Amniotic epithelial cell (primary cell): ENCODE measurements at regions not wholly inside any gene's neighbourhood (a gene's known extent, or its start where the extent isn't known, plus 50 kb on each side); places are given as distances from the start of the nearest gene placed in this dataset.

Source experiments
- DNase-seq: peaks from one replicate; pipeline ENCODE4 v3.0.0-alpha.2; 2010; ENCODE audit warnings: low read depth

- no peak for DNase-seq
Observed at GRCh38 chr16:11475896-11476630, 110.7 kb downstream of the LITAF start.

GRCh38 chr16:11476676-11477075 is 110.0 kb downstream of the LITAF start:
- DNase-seq = no peak

DNA sequence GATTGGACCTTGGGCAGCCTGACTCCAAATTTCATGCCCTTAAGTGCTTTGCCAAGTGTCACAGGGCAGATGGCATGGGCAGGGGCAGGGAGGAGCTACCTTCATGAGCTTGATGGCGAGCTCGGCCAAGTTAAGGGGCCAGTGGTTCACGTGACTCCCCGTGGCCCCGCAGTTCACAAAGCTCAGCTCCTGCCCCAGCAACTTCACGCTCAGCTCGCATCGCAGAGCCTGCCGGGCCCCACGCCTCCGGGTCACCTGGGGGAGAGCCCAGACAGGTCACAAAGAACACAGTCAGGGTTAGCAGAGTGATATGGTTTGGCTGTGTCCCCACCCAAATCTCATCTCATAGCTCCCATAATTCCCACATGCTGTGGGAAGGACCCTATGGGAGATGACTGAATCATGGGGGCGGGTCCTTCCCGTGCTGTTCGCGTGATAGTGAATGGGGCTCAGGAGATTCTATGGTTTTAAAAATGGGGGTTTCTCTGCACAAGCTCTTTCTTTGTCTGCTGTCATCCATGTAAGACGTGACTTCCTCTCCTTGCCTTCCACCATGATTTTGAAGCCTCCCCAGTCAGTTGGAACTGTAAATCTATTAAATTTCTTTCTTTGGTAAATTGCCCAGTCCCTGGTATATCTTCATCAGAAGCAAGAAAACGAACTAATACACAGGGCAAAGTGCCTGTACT is 108.1 kb downstream of the LITAF start:
- no peak for DNase-seq

DNA sequence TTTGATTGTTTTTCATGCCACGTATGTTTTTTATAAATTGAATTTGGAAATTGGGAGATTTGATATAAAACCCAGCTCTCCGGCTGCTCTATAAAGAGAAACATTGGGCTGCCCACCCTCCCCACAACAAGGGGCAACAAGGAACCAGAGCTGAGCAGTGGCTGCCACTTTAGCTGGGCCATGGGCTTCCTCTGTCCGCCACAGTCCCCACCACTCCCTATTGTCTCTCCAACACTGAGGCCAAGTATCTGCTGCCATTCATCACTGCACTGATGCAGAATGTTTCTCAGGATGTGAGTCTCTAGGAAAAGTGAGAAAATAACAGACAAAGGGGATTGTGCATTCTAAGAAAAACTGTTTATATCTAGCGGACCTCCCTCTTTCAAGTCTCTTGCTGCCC is 106.8 kb downstream of the LITAF start:
- DNase-seq = no peak

DNA sequence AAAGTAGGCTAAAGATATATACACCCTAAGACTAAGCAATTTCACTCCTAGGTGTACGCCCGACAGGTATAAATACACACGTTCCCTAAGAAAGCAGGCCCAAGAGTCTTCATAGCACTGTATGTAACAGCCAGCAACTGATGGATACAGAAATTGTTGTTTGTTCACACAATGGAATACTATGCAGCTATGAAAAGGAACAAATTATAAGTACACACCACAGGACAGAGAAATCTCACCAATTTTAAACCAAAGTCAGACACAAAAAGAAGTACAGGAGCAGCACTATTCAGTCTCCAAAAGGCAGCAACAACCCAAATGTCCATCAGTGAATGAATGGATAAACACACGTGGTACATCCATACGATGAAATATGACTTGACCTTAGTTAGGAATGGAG is 106.1 kb downstream of the LITAF start:
- no peak for DNase-seq

- DNase-seq = no peak
Observed at GRCh38 chr16:11481987-11482386, 104.7 kb downstream of the LITAF start.

DNA sequence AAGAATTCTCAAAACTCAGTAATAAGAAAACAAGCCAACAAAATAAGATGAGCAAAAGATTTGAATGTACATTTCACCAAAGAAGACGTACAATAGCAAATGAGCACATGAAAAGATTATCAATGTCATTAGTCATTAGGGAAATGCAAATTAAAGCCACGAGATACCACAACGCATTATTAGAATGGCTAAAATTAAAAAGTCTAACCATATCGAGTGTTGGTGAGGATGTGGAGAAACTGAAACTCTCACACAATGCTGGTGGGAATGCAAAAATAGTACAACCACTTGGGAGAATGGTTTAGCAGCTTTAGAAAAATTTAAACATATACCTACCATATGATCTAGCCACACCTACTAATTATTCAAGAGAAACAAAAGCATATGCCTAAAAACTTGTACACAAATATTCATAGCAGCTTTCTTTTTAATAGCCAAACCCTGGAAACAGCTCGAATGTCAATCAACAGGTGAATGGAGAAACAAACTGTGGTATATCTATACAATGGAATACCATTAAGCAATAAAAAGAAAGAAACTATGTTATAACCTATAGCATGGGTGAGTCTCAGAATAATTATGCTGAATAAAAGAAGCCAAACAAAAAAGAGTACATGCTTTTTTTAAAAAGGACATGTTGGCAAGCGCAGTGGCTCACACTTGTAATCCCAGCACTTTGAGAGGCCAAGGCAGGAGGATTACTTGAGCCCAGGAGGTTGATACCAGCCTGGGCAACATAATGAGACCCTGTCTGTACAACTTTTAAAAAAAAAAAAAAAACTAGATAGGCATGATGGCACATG is 103.6 kb downstream of the LITAF start:
- DNase-seq = no peak

GRCh38 chr16:11484691-11485258 is 101.9 kb downstream of the LITAF start:
- DNase-seq = no peak

DNA sequence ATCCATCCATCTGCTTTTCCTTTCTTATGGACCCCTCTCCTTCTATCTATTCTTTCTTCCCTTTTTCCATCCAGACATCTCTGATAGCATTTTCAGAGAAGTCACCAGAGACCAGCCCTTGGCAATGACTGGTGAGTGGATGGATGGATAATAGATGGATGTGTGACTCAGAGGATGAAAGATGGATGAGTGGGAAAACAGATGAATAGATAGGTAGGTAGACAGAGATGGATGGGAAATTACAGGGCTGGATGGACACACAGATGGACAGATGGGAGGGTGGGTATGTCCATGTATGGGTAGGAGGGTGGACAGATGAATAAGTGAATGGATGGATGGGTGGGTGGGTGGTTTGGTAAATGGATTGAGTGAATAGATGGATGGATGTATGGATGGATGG is 101.0 kb downstream of the LITAF start:
- DNase-seq = no peak

DNA sequence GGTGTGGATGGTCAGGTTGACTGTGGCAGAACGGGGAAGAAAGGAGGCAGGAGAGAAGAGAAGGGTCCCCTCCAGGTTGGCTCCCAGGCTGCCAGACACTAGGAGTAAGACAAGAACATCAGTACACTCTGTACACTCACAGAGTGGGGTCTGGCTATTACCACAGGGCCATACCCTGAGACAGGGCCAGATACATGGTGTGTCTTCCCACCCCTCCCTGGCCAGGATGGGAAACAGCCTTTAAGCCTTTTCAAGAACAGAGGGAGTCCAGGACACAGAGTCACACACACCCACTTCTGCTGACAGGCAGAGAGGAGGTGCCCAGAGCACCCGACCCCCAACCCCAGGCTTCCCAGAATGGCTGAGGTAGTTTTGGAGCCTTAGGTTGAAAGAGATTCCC is 99.4 kb downstream of the LITAF start:
- no peak for DNase-seq

DNA sequence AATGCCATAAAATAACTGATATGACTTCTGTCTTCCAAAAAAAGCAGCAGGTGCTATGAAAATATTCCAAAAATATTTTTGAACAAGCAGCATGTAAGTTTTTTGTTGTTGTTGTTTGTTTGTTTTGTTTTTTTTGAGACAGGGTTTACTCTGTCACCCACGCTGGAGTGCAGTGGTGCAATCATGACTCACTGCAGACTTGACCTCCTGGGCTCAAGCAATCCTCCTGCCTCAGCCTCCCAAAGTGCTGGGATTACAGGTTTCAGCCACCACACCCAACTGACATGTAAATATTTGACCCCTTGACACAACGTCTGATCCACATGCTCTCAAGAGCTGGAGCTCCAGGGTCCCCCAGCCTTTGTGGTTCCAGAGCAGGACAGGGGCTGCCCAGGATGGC is 98.4 kb downstream of the LITAF start:
- no peak for DNase-seq

- no peak for DNase-seq
Observed at GRCh38 chr16:11491524-11491923, 95.2 kb downstream of the LITAF start.

DNA sequence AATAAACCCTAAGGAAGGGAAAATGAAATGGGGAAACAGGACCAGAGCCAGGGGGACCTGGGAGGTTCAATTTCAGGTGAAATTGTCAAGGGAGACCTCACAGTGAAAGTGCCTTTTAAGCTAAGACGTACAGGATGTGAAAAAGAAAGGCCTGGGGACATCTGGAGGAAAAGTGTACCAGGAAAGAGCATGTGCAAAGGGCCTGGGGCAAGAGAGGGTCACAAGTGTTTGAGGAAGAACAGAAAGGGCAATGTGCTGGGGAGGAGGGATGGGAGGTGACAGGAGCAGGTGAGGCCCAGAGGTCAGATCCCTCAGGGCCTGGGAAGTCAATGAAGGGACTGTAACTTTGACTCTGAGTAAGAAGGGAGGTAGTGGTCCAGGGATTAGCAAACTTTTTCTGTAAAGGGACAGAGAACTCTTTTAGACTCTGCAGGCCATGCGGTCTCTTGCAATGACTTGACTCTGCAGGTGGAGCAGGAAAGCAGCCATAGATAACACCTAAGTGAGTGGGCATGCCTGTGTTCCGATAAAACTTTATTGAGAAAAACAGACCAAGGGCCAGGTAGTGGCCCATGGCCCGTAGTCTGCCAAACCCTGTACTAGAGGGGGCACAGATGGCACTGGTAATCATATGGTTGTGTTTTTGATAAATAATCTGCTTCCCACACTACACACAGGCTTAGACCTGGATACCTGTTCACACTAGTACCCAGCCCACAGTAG is 93.8 kb downstream of the LITAF start:
- DNase-seq = no peak

DNA sequence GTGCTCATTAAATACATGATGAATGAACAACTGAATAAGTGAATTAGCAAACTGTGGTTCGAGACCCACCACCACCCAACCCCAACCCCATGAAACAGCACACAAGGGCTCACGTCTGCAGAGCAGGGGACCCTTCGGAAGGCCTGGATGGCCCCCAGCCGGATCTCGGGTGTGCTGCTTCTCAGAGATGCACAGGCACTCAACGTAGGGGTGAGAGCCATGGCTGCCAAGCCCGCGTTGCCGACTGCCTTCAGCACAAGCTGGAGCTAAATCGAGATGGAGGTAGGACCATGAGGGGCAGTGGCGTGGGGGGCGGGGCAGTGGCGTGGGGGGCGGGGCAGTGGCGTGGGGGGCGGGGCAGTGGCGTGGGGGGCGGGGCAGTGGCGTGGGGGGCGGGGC is 93.2 kb downstream of the LITAF start:
- no peak for DNase-seq

DNA sequence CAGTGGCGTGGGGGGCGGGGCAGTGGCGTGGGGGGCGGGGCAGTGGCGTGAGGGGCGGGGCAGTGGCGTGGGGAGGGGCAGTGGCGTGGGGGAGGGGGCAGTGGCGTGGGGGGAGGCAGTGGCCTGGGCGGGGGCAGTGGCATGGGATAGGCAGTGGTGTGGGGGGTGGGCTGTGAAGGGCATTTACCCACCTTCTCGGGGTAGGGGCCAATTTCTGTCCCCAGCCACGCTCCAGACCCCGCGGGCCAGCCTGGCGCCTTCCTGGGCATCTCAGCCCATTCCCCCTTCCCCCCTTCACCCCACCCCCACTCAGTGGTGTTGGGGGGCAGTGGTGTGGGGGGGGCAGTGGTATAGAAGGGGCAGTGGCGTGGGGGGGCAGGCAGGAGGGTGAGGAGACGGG is 92.7 kb downstream of the LITAF start:
- DNase-seq = no peak

DNA sequence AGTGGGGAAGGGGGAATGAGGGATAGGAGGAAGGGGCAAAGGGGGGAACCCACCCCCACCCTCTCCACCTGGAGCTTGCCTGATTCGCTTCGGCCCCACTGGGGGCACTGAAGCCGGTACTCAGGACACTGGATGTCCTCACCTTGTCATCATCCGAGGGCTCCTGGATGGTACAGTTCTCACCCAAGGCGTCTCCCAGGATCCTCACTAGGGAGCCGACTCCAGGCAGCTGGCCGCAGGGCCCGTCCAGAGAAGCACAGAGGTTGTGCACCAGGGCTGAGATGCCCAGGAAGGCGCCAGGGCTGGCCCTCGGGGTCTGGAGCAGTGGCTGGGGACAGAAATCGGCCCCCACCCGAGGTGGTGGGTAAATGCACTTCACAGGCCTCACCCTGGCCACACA is 92.3 kb downstream of the LITAF start:
- DNase-seq = no peak

GRCh38 chr16:11495066-11495407 is 91.7 kb downstream of the LITAF start:
- no peak for DNase-seq
